Fibroblast of skin of right quadriceps (primary cell): ENCODE measurements at regions not wholly inside any gene's neighbourhood (a gene's known extent, or its start where the extent isn't known, plus 50 kb on each side); places are given as distances from the start of the nearest gene placed in this dataset.
"Not testable (repeated sequence)": the region's sequence is repeated elsewhere in the genome, so short reads cannot be mapped to it uniquely, and the experiment has no call there.

Experiments used
- DNase-seq: peaks from one replicate; pipeline ENCODE4 v3.0.0-alpha.2; 2013

DNA sequence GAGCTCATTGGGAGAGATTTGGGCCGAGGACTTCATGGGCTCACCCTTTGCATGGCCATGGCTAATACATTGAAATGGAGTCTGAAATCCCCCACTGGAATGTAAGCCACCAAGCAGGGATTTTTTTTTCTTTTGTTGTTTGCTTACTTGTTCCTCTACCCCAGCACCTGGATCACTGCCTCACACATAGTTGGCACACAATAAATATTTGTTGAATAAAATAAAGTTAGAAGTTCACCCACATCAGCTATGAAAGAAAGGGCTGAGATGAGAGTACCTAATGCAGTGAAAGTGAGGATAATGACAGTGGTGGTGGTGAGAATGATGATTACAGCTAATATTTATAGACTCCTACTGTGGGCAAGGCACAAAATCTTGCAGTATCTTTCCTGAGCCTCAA lies 98.1 kb upstream of the ANXA1 start:
- DNase-seq, result no peak

DNA sequence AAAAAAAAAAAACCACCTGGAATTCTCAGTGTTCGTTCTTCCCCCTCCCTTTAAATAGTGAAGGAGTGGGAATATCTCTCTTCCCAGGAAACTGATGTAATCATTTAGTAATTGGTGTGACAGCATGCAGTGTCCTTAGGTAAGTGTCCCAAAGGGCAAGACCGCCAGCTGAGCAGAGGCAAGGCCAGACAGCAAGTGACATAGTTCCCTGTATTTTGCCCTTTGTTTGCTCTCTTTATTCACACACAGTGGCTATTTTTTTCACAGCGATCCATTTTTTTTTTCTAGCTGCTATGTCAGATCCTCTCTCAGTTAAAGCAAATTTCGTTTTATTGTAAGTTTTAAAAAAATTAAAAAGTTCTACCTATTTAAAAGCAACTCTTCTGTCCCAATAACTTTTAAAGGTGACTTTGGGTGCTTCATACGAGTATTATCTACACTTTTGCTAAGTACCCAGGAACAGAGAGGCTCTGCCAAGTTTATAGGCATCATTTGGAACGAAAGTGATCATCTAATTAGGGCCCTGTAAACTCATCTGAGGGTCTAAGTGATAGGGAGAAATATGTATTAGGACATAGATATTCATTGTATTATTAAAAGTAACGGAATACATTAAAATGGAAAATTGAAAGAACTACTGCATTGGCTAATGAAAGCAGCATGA lies 98.2 kb upstream of the ALDH1A1 start:
- no peak for DNase-seq

DNA sequence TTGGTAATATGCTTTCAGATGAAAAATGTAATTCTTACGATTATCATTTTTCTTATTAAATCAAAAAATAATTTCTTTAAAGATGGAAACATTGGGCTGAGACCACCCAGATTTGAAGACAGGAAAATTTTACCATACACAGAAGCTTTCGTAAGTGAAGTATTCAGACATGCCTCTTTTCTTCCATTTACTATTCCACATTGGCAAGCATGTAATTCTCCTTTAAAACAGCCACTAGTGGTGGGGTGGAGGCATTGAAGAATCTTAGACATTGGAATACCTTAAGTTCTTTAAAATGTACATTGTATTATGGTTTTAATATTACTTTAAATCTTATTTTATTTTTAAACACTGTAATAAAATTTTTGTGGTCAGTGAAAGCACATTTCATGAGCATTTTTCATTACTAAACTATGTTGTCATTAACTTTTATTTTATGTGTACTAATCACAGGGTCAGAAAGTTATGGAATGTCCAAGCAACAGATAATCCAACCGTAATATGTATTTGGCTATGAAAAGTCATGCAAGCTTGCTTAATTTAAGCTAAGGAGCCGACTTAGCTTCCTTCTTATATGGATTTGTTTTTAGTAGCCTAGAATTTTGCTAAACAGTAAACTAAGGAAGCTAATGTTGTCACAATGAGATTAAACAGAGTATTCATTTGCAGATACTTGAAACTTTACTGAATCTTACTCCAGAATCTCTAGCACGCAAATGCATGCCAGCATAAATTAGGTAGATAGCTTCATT lies 97.4 kb upstream of the ALDH1A1 start:
- DNase-seq, result peak; percentile 47

DNA sequence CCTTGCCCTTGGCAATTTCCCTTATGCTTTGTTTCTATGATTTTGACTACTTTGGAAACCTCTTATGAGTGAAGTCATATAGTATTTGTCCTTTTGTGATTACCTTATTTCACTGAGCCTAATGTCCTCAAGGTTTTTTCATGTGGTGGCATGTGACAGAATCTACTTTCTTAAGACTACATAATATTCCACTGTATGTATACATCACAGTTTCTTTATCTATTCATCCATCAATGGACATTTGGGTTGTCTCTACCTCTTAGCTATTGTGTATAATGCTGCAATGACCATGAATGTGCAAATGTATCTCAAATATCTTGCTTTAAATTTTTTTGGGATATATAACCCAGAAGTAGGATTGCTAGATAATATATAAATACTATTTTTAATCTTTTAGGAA lies 96.4 kb upstream of the ALDH1A1 start:
- no peak for DNase-seq

DNA sequence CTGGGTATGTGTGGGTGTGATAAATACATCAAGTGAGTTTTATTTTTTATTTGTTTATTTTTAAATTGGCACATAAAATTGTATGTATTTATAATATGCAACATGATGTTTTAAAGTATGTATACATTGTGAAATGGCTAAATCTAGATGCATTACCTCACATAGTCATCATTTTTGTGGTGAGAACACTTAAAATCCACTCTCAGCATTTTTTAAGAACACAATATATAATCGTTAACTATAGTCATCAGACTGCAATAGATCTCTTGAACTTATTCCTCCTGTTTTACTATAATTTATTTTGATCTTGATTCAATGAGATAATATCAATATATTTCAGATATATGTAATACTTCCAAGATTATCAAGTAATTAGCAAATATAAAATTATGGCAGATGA lies 93.9 kb upstream of the ALDH1A1 start:
- DNase-seq, result no peak

DNA sequence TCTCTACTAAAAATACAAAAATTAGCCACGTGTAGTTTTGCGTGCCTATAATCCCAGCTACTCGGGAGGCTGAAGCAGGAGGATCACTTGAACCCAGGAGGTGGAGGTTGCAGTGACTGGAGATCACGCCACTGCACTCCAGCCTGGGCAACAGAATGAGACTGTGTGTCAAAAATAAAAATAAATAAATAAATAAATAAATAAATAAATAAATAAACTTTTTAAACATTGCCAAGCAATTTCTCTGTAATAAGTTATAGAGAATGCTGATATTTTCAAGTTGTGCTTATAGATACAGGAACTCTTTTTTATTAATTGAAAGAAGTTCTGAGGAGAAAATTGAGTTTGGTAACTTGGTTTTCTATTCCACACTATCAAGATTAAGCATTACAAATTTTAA lies 91.9 kb upstream of the ALDH1A1 start:
- DNase-seq, result not testable (repeated sequence)

DNA sequence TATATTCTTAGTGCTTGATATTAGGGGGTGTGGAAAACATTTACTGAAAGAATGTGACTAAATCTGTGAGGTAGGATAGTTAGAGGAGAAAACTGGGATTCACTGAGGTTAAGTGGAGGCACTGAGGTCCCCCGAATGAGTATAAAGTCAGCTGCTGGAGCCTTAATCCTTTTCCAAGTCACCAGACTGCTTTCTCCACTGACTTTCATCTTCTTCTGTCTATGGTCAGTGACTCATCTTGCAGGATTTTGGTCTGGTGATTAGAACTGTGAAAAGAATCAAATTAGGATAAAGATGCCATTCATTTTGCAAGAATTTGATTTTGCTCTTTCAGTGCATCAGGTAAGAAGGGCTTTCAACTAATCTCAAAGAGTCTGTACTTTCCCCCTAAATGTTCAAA lies 89.3 kb upstream of the ALDH1A1 start:
- DNase-seq, result peak; percentile 20

DNA sequence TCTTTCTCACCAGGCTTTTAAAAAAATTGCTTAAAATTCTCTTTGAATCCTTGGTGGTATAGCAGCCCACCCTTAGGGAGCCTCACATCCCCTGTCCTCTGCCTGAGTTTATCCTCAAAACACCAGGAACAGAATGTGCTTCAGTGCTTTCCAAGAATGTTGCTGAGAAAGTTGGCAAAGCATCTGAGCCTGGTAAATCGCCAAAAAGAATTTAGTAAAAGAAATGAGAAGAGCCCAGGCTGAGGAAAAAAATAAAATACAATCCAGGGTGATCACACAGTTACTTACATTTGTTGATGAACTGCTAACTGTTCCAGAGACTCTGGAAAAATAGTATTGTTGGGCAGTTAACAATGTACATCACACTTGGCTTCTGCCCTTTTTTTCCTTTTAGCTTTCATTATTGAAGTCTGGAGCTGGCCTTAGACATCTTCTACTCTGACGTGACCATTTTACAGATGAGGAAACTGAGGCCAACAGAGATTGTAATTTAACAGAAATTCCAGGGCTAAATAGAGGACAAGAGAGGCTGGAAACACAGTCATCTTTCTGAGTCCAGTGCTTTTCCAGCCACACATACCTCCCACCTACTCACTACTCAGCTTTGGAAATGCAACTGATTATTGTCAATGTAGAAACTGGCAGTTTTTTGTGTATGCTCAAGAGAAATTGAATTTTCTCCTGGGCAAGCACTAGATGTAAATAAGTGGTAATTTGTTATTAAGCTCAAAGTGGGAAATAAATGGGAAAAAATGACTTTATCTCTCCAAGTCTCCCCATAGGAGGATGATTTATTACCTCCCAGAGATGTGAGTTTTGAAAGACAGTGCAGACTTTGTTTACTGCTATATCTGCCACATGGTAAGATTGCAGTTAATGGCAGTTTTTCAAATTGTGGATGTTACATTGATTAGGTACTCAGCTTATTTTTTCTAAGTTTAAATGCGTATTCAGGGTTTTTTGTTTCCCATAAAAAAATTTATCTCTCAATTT lies 86.7 kb upstream of the ALDH1A1 start:
- DNase-seq, result peak; percentile 38

DNA sequence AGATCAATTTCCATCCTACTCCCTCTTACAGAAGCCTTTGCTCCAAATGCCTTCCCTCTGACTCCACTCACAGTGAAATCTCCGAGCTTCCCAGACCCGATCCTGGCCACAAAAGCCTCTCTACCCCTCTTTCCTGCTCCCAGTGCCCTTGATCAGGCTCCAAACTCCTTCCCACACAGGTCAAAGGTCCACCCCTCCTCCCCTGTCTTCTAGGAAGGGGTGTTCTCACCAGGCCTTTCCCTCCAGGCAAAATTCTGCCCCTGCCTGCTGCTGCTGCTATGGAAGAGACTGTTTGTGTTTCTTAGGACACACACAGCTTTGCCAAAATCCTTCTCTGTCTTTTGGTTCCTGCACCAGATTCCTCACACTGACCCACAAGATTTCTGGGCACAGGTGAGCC lies 85.8 kb upstream of the ALDH1A1 start:
- DNase-seq, result peak; percentile 28

DNA sequence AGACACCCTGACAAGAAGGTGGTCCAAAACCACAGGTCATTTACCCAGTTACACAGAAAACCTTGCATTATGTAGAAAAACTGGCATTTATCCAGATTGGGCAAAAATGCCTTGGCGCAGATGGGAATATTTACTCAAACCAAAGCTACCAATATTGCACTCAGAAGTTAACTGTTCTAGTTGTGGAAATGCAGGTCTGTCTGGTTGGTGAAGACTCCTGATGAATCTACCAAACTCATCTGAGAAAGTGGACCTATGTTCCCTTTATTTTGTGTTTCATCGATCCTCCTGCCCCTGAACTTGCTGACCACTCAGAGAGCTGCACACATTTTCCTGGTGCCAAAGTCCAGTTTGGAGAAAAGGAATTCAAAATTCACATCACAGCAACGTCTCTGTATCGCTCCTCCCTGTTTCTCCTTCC lies 85.2 kb upstream of the ALDH1A1 start:
- no peak for DNase-seq

DNA sequence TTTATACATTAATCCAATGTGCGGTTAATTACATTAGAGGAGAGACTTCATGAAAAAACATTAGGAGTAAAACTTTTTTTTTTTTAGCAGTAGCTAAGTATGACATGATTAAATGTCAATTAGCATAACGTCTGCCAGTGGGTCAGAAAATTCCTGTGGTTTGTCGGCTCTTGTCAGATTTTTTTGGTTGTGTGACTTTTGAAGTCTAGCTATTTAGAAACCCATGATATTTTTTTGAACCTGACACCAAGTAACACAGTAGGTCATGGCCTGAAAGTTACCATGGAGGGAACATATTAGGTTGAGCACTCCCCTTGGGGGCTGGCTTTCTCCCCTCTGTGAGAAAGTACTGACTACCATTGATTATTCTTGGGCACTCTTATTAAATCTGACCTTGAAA lies 84.8 kb upstream of the ALDH1A1 start:
- DNase-seq, result peak; percentile 25

DNA sequence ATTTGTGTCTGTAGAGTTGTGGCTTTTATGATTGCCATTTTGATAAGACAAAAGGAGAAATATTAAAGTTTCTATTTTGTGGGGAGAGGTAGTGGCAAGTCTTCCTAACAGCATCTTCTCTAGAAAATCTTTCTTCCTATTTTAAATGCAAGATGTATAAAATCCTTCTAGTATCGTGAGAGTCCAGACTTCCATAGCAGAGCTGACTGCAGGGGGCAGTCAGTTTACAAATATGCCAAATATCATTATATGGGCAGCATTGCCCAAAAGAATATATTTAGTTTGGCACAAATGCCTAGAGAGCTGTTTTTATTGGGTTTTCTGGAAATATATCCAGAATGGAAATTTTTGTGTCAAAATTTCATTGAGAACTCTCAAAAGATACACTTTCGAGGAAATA lies 82.1 kb upstream of the ALDH1A1 start:
- no peak for DNase-seq

DNA sequence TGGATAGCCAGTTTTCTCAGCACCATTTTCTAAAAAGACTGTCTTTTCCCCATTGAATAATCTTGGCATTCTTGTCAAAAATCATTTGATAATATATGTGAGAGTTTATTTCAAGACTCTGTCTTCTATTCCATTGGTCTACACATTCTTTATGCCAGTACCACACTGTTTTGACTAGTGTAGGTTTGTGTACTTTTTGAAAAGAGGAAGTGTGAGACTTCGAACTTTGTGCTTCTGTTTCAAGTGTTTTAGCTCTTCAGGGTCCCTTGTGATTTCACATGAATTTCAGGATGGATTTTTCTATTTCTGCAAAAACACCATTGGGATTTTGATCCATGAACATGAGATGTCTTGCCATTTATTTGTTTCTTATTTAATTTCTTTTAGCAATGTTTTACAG lies 78.5 kb upstream of the ALDH1A1 start:
- no peak for DNase-seq

DNA sequence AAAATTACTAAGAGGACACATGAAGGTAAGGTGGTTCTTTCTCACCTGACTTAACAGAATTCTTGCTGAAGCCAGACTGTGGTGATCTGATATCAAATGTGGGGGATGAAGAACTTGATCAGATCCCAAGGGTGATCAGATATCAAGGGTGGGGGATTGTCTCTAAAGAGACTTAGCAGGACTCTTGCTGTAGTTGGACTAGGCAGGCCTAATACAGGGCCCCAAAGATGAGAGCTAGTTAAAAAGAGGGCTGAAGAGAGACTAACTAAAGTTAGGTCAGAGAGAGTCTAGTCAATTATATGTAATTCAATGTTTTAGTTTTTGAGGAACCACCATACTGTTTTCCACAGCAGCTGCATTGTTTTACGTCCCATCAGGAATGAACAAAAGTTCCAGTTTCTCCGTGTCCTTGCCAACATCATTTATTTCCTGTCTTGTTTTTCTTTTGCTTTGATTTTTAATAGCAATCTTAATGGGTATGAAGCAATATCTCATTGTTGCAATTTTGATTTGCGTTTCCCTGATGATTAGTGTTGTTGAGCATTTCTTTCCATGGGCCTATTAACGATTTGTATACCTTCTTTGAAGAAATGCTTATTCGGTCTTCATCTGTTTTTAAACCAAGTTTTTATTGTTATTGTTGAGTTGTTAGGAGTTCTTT lies 77.6 kb upstream of the ALDH1A1 start:
- no peak for DNase-seq

DNA sequence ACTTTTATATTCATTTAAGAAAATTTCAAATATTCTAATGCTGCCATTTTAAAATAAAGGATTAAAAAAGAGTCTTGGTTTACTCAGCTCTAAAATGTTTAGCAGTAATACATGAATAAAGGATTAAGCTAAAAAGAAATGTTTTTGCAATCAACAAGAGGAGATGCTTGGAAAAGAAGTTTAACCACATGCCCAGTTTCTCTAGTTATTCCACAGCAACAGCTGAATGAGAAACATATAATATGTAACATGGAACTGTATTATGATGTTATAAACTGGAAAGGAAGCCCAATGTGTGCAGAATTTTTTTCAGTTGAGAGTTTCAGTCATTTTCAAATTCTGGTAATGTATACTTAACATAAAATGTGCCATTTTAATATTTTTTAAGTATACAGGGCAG lies 76.5 kb upstream of the ALDH1A1 start:
- DNase-seq, result no peak

DNA sequence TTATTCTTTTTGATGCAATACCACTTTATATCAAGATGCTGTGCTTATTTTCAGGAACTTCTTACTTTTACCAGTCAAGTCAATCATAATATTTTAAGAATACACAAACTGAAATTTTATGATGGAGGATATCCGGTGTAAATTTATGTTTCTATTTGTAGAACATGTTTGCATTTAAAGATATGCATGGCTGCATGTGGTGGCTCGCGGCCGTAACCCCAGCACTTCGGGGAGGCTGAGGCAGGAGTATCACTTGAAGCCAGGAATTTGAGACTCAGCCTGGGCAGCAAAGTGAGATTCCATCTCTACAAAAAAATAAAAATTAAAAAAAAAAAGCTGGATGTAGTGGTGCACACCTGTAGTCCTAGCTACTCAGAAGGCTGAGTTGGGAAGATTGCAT lies 73.5 kb upstream of the ALDH1A1 start:
- DNase-seq, result no peak

DNA sequence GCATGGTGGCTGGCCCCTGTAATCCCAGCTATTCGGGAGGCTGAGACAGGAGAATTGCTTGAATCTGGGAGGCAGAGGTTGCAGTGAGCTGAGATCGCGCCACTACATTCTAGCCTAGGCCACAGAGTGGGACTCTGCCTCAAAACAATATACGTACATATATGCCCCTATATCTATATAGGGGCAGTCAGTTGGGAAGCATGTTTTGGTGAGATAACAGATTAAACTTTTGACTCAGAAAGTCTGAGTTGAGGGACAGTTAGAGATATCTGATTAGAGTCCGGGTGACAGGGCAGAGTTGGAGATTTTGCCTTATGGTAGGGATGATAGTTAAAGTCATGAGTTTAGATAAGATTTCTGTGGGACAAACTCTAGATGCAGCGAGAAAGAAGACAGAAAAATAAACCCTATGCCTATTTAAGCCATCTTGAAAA lies 71.8 kb upstream of the ALDH1A1 start:
- no peak for DNase-seq

DNA sequence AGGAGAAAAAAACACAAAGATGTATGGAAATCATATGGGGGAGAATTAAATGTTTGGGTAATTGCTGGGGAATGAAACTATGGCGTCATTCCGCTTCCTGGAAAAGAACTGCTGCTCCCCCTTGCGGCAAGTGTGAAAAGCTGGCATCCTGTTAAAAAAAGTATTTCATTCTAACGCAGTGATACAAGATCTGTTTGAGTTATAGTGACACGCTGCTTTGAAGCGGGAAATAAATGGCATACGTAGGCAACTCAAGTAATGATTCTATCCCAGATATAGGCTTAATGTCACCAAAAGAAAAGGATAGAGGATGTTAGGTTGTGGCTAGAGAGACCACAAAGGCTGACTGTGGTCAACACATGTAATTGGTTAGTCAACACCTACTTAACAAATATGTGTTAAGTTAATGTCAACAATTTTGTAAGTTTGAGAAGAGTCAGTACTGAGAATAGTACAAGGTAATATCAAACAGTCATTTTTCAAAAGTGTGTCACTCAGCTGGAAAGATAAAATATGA lies 70.2 kb upstream of the ALDH1A1 start:
- peak; percentile 64 for DNase-seq

DNA sequence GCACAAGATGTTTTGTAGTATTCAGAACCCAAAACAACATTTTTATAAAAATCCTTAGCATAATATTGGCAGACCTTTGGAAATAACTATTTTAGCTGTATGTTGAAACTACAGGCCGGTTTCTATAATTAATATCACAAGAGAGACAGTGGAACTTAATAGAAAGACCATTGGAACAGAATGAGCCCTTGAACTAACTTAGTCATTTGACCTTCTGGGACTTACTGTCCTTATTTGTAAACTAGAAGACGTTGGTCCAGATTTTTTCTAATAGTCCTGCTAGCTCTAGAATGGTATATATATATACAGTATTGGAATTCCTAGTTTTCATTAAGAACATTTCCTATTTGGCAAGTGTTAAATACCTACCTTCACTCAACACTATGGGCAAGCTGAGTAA lies 69.5 kb upstream of the ALDH1A1 start:
- no peak for DNase-seq

DNA sequence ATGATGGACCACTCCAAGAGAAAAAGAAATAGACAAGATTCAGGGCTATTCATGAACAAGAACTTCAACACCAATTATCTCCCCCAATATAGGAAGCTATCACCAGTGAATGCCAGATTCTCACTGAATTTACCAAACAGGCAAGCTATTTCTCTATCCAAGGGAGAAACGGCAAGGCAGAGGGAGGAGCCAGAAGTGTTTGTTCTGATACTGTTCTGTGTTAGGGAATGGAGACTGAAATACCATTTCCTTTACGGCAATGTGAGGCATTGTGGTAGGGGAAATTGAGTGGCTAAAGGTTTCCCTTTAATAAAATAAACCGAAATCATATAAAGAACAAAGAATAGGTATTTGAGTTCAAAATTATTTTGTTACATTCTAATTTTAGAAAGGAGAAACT lies 68.0 kb upstream of the ALDH1A1 start:
- DNase-seq, result no peak

DNA sequence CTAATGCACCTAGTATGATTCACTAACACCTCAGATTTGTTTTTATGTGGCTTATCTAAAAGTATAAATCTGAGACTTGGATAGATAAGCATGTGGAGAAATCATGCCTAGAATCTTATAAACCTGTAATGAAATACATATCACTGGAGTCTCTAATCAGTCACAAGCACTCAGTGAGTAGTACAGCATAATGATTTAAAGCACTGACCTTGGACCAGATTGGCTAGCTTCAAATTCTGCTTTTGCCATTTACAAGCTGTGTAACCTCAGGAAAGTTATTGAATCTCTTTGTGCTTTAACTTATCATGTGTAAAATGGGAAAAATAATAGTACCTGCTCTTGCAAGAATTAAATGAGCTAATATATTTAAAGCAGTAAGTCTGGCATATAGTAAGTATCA lies 61.2 kb upstream of the ALDH1A1 start:
- no peak for DNase-seq

DNA sequence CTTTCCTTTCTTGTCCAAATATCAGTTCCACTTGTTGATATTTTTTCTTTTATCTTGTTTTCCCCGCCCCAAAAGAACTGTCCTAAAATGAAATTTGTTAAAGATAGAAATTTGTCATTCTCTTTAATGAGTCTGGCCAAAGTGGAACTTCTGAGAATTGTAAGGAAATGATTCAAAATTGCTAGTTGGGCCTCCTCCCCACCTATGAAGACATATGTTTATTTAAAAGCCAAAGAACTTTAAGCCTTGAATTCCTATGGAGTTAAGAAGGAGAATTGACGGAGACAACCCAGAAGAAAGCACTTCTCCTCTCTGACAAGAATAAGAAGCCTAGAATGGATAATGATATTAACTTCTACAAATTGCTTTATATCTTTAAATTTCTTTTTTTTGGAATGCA lies 59.1 kb upstream of the ALDH1A1 start:
- DNase-seq, result no peak
